Activated CD4-positive, CD25-positive, alpha-beta regulatory T cell treated with anti-CD3 and anti-CD28 coated beads, Interleukin-2, amount 50 U/mL, for 72 hours (primary cell): ENCODE measurements at regions not wholly inside any gene's neighbourhood (a gene's known extent, or its start where the extent isn't known, plus 50 kb on each side); places are given as distances from the start of the nearest gene placed in this dataset.

Source experiments
- DNase-seq: peaks from one replicate; pipeline ENCODE4 v3.0.0; 2021

DNA sequence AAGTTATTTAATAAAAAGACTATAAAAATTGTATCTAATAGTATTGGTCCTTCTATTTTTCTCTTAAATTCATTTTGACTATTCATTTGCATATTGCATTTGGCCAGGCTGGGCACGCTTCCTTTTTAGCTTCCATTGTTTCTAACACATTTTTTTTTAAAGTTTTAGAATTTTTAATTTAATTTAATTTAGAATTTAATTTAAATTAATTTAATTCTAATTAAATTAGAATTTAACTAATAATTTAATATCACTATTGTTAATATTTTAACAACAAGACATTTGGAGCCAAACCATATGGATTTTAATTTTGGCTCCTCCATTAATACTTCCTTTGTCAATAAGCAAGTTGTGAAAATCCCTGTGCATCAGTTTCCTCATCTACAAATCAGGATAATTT is 856.9 kb upstream of the SEL1L start:
- DNase-seq, result no peak

DNA sequence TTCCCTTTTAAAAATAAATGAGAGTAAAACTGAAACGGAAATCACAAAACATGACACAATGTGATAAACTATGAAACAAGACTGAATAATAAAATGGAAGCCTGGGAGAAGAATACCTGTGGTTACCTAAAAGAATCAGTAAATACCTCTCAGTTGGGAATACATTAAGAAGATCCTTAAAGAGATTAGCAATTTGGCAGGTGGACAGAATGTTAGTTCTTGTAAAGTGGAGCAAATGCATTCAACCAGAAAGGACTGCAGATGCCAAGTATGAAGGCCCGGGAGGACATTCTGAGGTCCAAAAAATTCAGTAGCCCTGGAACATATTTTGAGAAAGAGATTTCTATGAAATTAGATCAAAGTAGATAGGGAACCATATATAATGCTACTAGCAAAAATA is 861.3 kb upstream of the SEL1L start:
- no peak for DNase-seq

DNA sequence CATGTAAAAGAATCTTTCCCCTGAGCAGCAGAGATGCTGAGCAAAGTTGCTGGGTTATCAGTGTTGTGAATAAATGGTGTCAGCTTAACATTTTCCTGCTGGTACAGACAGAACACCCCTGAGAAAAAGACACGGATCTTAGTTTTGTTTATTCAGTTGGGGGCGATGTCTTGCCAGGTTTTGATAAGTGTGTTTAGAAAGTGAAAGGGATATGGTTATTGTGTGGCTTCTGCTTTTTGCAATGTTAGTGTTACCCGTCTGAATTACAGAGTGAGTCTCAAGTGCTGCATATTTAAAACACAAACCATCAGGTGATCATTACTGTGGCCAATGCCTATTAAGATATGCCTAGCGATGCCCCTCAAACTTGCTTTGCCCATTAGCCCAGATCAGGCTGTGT is 864.6 kb upstream of the SEL1L start:
- DNase-seq, result no peak

DNA sequence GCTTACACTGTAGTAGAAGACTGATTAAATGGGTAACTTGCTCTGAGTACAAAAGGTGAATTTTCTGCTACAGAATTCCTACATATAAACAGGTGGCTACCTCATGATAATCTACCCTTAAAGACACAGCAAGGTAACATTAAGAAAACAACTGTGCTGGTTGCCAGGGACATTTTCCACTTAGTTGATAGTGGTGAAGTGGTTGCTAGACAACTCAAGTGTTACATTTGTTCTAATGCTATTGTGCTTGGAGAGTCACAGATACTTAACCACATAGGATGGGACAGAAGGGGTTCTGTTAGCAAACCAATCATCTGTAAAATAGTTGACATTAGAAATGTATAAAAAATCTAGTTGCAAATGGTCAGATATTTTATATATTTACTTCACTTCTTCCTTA is 870.3 kb upstream of the SEL1L start:
- no peak for DNase-seq

DNA sequence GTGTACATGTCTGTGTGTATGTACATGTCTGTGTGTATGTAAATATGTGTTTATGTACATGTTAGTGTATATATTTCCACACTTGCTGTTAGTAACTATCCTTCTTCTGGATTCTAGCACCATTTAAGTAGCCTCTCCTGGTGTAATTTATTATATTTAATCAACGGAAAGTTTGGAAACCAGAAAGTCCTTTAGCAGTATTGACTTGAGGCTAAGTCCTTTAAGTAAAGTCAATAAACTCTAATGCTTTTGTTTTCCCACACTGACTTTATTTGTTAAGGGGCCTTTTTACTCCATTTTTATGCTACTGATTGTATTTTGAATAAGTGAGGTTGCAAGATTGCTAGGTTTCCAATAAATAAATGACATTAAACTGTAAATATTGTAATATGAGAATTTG is 876.4 kb upstream of the SEL1L start:
- no peak for DNase-seq

DNA sequence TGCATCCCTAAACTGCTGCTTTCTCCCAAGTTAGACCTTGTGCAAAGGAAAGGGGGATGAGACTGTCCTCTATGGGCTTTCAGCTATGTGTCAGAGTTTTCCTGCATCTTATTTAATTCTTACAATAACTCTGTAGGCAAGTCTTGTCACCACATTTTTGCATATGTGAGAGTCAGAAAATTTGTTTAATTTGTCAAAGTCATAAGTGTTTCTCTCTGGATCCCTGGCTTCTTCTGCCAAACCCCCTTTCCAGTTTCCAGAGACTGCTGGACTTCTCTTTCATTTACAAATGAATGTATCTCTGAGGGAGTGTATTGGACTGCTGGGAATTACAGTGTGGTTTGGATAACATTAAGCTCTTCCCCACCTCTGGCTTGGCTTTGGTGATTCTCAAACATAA is 877.6 kb upstream of the SEL1L start:
- no peak for DNase-seq

DNA sequence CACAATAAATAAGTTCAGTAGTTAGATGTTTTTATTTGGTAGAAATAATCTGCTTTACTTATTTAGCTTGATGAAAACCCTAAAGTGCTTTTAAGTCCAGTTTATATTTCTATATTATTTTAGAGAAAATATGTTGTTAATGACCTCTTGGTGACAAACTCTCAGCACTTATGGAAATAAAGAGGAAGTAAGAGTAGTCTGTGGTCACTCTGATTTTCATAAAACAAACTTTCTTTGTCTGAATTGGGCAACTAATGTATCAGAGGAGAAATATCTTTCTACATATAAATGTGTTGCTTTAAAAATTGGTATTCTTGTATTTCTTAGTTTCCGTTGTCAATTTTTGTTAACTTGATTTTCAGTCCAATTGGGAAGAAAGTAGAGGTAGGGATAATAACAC is 878.9 kb upstream of the SEL1L start:
- DNase-seq, result no peak

DNA sequence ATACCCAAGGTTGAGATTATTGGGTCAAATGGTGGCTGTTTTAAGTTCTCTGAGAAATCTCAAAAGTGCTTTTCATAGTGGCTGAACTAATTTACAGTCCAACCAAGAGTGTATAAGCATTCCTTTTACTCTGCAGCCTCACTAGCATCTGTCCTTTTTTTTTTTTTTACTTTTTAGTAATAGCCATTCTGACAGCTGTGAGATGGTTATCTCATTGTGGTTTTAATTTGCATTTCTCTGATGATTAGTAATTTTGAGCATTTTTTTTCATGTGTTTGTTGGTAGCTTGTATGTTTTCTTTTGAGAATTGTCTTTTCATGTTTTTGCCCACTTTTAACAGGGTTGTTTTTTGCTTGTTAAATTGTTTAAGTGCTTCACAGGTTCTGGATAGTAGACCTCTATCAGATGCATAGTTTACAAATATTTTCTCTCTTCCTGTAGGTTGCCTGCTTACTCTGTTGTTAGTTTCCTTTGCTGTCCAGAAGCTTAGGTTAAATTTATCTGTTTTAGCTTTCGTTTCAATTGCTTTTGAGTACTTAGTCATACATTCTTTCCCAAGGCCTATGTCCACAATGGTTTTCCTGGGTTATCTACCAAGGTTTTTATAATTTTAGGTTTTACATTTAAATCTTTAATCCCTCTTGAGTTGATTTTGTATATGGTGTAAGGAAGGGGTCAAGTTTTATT is 881.3 kb upstream of the SEL1L start:
- no peak for DNase-seq

DNA sequence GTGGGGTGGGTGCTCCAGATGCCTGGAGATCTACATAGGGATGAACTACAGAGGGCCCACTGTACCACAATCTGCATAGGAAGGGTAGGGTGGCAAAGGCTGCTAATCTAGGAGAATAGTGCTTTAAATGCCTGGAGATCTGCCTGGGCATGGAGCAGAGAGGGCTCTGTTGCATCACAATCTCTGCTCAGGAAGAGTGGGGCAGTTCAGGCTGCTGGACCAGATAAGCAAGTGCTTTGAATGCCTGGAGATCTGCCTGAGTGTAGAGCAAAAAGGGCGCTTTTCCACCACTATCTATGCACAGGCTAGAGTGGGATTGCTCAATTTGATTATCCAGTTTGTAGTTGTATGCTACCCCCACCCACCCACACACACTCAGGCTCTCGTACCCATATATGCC is 886.3 kb upstream of the SEL1L start:
- no peak for DNase-seq

DNA sequence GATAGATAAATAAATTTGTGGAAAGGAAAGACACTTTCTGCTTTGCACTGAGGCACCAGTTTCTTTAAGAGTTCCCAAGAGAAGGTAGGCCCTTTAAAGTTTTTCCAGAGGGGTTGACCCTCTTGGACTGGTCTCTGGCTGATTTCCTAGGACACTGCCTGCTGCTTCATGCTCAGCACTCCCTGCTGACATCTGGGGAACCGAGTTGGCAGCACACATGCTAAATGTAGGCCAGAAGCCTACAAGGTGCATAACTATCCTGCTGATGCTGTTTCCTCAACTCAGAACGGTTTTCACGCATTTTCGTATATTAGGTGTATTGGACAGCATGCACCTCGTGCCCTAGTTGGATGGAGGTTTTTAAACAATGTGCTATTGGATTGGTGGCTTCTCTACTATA is 887.2 kb upstream of the SEL1L start:
- no peak for DNase-seq

DNA sequence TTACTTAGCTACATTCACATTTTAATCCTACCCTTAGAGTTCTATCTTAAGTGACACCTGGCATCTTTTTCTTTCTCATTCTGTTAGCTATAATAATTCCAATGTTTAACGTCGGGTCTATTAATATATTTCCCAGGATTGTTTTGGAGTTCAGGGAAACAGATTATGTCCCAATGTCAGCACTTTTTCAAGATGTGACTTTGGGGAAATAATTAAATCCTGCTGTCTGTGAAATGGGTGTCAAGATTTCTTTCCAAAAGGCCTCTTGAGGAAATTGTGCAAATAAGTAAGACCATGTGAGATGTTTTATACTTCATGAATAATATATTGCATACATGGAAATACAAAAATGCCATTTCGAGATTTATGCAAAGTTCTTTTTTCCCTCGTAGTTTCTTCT is 887.6 kb upstream of the SEL1L start:
- no peak for DNase-seq

DNA sequence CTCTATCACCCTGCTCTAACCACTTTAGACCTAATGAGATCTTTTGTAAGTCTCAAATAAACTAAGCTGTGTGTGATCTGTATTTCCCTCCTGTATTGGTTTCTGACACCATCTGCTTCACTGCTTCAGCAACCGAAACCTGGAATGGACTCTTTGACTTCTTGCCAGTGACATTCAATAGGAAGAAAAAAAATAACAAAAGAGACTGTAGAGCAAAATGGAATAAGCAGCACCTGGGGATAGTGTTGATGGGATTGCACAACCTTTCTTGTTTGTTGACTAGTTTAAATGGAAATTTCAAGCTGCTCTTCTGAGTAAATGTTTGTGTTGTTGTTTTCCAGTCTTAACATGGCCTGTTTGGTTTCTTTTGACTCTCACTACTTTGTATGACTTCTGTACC is 888.6 kb upstream of the SEL1L start:
- no peak for DNase-seq

DNA sequence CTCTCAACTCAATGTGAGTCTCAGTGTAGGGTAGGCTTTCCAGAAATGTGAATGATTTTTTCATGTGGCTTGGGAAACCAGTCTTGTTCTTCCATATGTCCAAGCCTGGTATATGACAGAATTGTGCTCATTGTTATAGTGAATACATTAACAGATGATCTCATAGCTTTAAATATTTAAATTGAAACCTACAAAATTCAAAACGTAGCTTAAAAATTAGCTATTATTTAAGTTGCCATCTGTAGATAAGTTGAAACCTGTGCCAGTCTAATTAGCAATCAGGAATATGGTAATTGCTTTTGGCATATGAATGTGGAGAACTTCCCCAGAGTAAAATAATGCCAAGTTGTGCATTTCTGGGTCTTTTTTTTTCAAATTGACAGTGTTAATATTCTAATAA is 891.6 kb upstream of the SEL1L start:
- DNase-seq, result no peak

DNA sequence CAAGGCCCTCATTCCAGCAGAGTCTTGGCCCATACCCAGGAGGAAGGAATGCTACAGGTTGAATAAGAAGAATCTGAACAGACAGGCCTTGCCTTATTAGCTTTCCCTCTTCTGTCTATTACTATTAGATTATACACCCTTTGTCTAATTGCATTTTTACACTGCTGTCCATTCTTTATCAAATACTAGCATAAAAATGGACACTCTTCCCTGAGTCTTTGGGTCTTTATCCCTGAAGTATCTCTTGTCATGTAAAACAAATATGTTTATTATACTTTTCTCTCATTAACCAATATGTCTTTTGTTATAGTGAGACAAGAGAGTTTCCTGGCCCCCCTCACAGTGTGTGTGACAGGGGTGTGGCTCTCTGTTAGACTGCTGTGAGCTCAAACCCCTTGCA is 897.4 kb upstream of the SEL1L start:
- DNase-seq, result no peak

DNA sequence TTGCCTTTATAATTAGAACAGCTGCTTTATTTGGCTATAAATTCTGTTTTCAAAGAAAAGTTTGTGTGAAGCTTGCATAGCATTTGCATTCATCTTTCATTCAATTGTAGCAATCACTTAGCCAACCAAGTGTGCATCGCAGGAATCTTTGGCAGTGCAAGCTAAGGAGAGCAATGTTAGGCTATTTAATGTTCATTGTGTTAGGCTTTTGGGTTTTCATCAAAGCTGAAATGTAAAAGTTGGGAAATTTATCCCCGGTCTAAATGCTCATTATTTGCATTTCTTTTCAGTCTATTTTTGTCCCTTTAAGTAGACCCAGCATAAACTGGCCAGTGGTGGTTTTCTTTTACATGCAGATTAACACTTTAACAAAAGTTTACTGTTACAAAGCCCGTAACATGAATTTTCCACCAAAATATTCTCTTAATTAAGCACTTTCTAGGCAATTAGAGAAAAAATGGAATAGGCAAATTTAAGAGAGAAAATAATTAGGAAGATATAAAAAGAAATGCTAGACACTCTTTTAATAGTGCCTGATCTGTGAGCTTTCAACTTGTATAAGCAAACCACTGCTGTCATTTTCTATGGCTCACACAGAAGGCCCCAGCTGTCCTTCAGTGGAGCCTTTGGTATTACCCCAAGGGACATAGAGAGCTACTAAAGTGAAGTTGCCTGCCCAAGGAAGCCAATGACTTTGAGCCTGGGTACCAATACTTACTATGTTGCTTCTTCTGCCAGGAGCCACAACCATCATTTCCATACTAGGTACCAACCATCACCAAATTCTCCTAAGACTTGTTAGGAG is 898.9 kb upstream of the SEL1L start:
- DNase-seq, result no peak

DNA sequence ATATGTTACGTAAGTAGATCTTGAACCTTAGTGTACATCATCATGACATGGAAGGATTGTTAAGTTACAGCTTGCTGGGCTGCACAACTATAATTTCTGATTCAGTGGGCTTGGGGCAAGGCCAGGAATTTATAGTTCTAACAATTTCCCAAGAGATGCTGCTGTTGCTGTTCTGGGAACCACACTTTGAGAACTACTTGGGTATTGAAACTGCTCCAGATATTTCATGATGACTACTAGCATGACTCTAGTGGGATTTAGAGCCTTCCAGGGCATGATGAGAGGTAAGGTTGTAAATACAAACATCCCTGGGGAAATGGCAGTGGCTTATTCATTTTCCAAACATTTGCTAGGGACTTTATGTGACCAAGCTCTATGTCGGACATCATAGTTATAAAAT is 904.8 kb upstream of the SEL1L start:
- DNase-seq, result no peak

DNA sequence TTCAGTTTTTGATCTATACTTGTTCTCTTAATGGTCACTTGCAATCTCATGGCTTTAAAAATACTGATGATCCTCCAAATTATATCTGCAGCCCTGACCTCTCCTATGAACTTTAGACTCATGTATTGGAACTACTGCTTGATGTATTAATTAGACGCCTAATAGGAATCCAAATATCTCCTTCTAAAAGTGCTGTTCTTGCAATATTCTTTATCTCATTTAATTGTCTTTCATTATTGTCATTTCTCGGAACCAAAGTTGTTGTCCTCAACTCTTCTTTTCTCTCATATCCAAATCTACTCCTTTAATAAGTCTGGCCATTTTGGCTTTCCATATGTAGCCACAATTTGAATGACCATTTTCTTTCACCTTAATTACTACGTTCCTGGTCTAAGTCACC is 907.6 kb upstream of the SEL1L start:
- DNase-seq, result no peak

DNA sequence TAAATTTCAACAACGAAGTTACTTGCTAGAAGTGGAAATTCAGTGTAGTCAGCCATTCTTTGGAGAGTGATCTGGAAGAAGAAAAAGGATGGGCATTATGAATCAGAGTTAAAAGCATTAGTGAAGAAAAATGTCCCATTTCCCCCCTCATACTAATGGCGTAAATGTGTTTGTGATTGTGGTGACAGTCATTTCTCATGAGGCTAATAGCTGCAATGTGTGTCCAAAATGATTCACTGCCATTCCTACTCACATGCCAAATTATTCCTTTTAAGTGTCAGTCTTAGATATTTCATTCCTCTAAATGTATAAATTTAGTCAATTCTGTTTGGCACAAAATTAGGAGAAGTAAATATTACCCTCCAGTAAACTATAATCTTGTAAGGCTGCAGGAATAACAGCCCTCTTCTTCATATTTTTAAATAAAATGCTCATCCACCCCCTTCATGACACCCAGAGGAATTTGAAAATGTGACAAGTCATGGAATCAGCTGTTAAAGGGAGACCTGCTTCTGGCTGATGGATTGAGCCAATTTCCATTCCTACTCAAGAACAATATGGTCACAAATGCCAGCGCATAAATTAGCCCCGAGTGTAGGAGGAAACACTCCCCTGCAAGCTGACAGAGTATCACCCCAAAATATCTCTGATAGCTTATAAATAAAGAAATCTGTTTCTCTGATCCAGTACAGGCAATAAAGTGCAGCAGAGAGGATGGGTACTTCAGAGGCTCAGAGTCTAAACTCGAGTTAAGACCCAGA is 912.3 kb upstream of the SEL1L start:
- no peak for DNase-seq

DNA sequence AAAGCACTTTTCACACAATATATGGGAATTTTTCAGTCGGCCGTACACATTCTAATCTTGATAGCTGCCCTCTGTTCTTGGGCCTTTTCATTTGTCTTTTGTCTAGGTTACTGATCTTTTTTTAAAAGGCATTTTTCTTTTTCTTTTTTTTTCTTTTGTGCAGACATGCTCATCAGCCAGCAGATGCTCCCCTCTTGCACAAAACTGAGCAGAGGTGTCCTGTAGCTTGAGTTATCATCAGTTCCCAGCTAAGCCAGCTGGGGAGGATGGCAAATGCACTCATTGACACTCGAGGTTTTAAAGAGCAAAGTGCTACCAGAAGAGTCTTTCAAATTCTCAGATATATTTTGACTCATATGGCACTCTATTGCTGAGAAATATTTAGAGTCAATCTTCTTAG is 913.9 kb upstream of the SEL1L start:
- DNase-seq, result no peak

DNA sequence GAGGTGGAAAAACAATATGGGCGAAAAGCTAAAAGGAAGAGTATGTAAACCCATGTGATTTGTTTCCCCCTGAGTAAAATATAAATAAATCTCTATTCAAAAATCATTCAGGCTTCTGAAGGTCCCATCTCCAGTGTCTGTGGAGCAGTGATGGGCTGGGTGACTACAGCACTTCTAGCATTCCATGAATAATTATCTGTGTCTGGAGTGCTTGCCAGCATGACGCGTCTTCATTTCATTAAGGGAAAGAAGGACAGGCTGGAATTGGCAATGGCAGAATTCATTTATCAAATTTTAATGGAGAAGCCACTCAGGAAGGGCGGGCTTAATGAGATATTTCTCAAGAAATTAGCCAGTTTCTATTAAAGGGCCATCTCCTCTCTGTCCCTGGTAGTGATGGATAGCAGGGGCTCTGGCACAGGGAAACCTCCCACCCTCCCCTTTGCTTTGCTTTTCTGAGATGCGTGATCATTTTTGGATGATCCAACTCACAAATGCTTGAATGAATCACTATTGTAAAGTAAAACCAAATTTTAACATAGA is 916.3 kb upstream of the SEL1L start:
- DNase-seq, result no peak

DNA sequence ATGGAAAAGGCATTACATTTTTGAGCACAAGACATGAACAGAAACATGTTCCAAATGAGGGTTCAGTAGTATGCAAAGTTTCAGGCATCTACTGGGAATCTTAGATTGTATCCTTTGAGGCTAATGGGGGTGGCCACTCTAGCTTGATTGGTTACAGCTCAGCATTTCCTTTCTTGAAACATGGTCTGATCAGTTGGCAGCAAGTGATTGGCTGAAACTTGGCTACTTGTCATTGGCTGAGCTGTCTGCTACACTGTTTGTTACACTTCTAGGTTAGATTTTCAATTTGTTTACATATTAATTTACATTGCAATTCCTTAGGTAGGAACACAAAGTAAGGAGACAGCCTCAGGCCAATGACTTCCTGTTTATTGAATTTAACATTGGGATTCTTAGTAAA is 918.0 kb upstream of the SEL1L start:
- no peak for DNase-seq

DNA sequence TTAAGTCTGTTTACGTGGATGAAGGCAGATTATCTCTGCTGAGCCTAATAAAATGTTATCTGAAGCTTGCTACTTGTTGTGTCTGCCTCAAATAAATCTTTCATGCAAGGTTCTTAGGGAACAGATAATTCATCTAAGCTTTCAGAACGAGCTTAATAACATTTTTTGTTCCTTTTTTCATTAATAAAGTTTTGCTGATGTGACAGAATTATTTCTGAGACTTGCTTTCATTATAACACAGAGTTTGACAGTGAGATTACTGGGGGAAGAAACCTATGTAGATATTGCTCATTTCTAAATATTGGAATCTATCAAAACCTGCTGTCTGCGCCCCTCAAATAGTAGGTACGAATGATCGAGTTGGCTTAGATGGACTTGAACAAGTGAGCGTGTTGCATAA is 948.7 kb upstream of the SEL1L start:
- DNase-seq, result no peak

DNA sequence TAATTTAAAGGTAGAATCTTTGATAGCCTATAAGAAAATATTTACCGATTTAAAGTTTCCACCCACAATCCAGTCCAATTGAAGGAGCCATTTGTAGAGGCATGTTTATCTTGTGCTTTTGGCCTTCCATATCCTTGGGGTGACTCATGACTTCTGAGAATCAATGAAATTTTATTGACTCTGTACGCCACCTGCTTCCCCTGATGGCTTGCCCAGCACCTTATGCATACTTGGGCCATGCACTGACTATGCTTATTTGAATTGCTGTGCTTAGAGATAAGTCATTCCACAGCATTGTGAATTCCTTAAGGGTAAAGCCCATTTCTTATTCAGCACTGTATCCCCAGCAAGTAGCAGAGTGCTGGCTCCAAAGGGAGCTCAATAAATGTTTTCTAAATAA is 954.8 kb upstream of the SEL1L start:
- DNase-seq, result no peak

DNA sequence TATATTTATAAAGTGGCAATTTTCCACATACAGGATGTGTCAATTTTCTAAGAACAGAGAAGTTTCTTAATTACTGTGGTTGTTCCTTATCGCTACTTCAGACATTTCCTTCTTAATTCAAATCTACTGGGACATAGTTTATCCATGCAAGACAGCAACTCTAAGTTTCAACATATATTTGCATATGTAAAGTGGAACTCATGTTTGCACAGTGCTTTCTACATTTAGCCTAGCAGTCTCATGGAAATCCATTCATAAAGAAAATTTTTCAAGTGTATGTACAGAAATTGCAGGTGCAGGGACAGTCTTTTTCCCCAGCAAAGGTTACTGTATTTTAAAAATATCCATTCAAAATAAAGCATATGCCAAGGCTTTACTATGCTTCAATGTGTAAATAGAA is 956.7 kb upstream of the SEL1L start:
- DNase-seq, result no peak
